Endothelial cell of hepatic sinusoid (primary cell): ENCODE measurements at regions not wholly inside any gene's neighbourhood (a gene's known extent, or its start where the extent isn't known, plus 50 kb on each side); places are given as distances from the start of the nearest gene placed in this dataset.
"Not testable (repeated sequence)": the region's sequence is repeated elsewhere in the genome, so short reads cannot be mapped to it uniquely, and the experiment has no call there.

Experiments used
- in situ Hi-C: cut with HindIII; loops from 2 replicates; pipeline ENCODE4 v1.10.0; 2017; ENCODE audit warnings: low sequenced_read_pairs

DNA sequence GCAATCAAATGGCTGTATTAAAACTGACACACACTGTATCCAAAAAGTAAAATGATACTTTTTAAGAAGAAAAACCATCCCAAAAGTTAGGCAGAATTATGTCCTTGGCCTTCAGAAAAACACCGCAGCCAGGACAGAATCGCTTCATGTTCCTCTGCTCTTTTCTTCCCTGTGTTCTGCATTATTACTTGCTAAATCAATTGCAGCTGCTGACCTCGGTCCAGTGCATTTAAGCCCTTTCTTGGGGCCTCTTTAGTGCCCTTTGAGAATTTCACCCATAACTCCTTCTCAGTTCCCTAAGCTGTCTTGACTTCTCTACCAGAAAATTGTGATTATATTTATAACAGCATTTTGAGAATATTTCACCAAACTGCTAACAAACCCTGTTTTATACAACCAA is 696.9 kb downstream of the PCDH7 start:
- in situ Hi-C loops, result no loop called here

- in situ Hi-C loops, result no loop called here
Measured at GRCh38 chr4:31422006-31422405, 701.8 kb downstream of the PCDH7 start.

- in situ Hi-C loops, result no loop called here
Measured at GRCh38 chr4:31427691-31428090, 707.5 kb downstream of the PCDH7 start.

GRCh38 chr4:31442236-31442635 is 722.1 kb downstream of the PCDH7 start:
- in situ Hi-C loops, result no loop called here

GRCh38 chr4:31445526-31445925 is 725.4 kb downstream of the PCDH7 start:
- in situ Hi-C loops, result no loop called here

DNA sequence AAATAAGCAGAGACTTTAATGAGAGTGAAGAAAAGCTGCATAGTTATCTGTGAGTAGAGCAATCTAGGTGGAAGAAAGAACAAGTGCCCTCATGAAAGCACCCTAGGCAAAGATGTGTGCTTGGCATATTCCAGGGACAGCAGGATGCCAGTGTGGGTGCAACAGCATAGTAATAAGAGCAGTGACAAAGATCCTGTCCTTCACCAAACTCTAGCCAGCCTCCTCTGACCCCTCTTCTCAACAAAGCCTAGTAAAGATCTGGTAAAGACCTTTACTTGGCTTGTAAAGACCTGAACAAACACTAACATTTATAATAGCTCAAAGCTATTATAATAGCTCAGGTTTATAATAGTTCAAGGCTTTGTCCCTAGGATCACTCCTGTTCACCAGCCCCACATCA is 735.4 kb downstream of the PCDH7 start:
- in situ Hi-C loops, result no loop called here

GRCh38 chr4:31458813-31459212 is 738.6 kb downstream of the PCDH7 start:
- in situ Hi-C loops, result no loop called here

DNA sequence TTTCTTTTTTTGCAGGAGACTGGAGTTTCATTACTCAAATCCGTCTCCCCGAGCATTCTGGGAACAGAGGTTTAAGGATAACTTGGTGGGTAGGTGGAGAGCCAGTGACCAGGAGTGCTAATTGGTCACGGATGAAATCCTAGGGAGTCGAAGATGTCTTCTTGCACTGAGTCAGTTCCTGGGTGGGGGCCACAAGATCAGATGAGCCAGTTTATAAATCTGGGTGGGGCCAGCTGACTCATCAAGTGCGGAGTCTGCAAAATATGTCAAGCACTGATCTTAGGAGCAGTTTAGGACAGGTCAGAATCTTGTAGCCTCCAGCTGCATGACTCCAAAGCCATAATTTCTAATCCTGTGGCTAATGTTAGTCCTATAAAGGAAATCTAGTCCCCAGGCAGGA is 741.3 kb downstream of the PCDH7 start:
- in situ Hi-C loops, result no loop called here

- in situ Hi-C loops, result no loop called here
Measured at GRCh38 chr4:31467781-31468180, 747.6 kb downstream of the PCDH7 start.

GRCh38 chr4:31474221-31474620 is 754.1 kb downstream of the PCDH7 start:
- in situ Hi-C loops, result no loop called here

GRCh38 chr4:31482691-31483090 is 762.5 kb downstream of the PCDH7 start:
- in situ Hi-C loops, result no loop called here

DNA sequence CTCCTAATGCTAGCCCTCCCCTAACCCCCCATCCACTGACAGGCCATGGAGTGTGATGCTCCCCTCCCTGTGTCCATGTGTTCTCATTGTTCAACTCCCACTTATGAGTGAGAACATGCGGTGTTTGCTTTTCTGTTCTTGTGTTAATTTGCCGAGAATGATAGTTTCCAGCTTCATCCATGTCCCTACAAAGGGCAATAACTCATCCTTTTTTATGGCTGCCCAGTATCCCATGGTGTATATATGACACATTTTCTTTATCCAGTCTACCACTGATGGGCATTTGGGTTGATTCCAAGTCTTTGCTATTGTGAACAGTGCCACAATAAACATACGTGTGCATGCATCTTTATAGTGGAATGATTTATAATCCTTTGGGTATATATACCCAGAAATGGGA is 779.0 kb downstream of the PCDH7 start:
- in situ Hi-C loops, result not testable (repeated sequence)

GRCh38 chr4:31516520-31516919 is 796.4 kb downstream of the PCDH7 start:
- in situ Hi-C loops, result no loop called here

- in situ Hi-C loops, result no loop called here
Measured at GRCh38 chr4:31518796-31519250, 798.7 kb downstream of the PCDH7 start.

GRCh38 chr4:31530555-31530954 is 810.4 kb downstream of the PCDH7 start:
- in situ Hi-C loops, result no loop called here

DNA sequence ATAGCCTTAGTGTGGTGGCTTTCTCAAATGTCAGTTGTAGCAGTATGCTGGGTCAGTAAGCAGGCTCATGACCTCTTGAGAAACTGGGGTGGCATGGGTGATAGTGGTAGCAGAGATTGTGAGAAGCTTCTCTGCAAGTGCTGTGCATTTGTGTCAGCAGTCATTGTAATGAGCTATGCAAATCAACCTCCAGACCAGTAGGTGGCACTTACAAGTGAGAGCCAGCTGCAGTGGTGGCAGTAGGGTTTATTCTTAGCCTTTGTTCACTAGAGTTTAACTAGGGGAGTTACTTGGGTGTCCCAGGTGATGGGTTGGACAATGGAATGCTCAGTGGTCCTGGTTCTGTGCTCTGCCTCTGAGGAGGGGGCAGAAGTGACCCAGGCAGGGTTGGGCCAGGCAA is 818.7 kb downstream of the PCDH7 start:
- in situ Hi-C loops, result no loop called here

DNA sequence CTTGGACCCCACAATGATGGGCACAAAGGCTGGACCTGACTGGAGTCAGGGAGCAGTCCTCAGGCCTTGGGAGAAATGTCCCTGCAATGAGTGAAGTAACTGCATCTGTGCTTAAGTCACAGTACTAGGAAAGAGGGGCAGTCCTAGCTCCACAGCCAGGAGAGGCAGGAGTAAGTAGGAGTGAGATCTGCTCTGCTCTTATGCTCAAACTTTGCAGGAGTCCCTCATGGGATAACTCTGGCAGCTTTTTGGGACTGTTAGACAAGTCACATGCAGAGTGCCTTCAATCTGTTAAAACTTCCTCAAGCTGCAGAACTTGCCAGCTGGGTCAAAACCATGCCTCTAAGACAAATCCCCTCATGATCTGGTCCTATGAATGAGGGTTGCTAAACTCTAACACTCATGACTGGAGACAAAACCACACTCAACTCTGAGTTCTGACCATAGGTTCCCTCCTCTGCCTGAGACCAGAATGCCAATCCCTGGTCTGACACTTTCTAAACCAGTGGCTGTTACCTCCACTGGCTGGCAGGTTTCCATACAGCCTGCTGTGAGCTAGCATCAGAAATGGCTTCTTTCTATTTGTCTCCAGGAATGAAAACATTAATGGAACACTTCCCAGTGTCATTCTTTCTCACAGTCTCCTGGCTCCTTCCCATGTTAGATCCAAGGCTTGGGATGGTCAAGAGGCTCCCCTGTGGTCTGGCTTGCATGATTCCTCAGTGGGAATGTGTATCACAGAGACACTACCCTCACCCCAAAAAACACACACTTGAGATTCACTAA is 819.3 kb downstream of the PCDH7 start:
- in situ Hi-C loops, result no loop called here

GRCh38 chr4:31545330-31545729 is 825.2 kb downstream of the PCDH7 start:
- in situ Hi-C loops, result no loop called here

- in situ Hi-C loops, result no loop called here
Measured at GRCh38 chr4:31545755-31546154, 825.6 kb downstream of the PCDH7 start.

DNA sequence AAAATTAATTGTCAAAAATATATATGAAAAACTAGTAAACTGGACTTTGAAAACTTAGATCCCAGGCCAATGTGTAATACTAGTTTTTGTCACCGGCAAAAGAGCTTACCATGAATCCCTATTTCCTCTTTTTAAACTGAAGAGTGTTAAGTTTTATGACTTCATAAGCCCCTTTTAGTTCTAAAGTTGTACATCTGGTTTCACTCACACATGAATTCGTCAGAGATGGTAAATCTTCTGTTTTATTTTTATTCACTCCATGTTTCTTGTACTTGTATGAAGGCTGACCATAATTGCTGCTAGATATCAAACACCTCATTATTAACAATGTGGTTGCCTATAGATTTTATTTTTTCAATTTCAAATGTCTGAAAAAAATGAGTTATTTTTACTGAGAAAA is 827.9 kb downstream of the PCDH7 start:
- in situ Hi-C loops, result no loop called here

GRCh38 chr4:31548823-31549222 is 828.7 kb downstream of the PCDH7 start:
- in situ Hi-C loops, result no loop called here

- in situ Hi-C loops, result no loop called here
Measured at GRCh38 chr4:31549256-31549655, 829.1 kb downstream of the PCDH7 start.

GRCh38 chr4:31557437-31557836 is 837.3 kb downstream of the PCDH7 start:
- in situ Hi-C loops, result no loop called here
